Epidermal melanocyte (primary cell): ENCODE measurements at regions not wholly inside any gene's neighbourhood (a gene's known extent, or its start where the extent isn't known, plus 50 kb on each side); places are given as distances from the start of the nearest gene placed in this dataset.
"Not testable (repeated sequence)": the region's sequence is repeated elsewhere in the genome, so short reads cannot be mapped to it uniquely, and the experiment has no call there.

Source experiments
- DNase-seq: peaks from one replicate; pipeline ENCODE4 v3.0.0; 2011; ENCODE audit warnings: low spot score; ENCODE audit not compliant: insufficient read length

GRCh38 chr3:102034639-102035451 is 185.5 kb downstream of the NFKBIZ start:
- DNase-seq = no peak

- DNase-seq = no peak
Measured at GRCh38 chr3:102036017-102036416, 186.7 kb downstream of the NFKBIZ start.

- DNase-seq = no peak
Measured at GRCh38 chr3:102036472-102036871, 187.2 kb downstream of the NFKBIZ start.

- DNase-seq = no peak
Measured at GRCh38 chr3:102037209-102037608, 187.9 kb downstream of the NFKBIZ start.

GRCh38 chr3:102037791-102038190 is 188.5 kb downstream of the NFKBIZ start:
- DNase-seq = no peak

GRCh38 chr3:102038477-102039142 is 189.3 kb downstream of the NFKBIZ start:
- no peak for DNase-seq

- DNase-seq = not testable (repeated sequence)
Measured at GRCh38 chr3:102040144-102040543, 190.8 kb downstream of the NFKBIZ start.

- no peak for DNase-seq
Measured at GRCh38 chr3:102053375-102053989, 204.2 kb downstream of the NFKBIZ start.

GRCh38 chr3:102054543-102055080 is 205.3 kb downstream of the NFKBIZ start:
- DNase-seq = no peak

GRCh38 chr3:102057781-102058421 is 208.6 kb downstream of the NFKBIZ start:
- DNase-seq = no peak

- DNase-seq = no peak
Measured at GRCh38 chr3:102059145-102059943, 210.0 kb downstream of the NFKBIZ start.

GRCh38 chr3:102060814-102061213 is 211.5 kb downstream of the NFKBIZ start:
- no peak for DNase-seq

GRCh38 chr3:102063572-102063971 is 214.3 kb downstream of the NFKBIZ start:
- no peak for DNase-seq

GRCh38 chr3:102066470-102066869 is 217.2 kb downstream of the NFKBIZ start:
- DNase-seq = no peak

- DNase-seq = no peak
Measured at GRCh38 chr3:102068327-102068726, 219.0 kb downstream of the NFKBIZ start.

- no peak for DNase-seq
Measured at GRCh38 chr3:102068736-102069135, 219.4 kb downstream of the NFKBIZ start.

GRCh38 chr3:102069211-102069662 is 219.9 kb downstream of the NFKBIZ start:
- no peak for DNase-seq

- no peak for DNase-seq
Measured at GRCh38 chr3:102074946-102075345, 225.6 kb downstream of the NFKBIZ start.

- DNase-seq = no peak
Measured at GRCh38 chr3:102078401-102078800, 229.1 kb downstream of the NFKBIZ start.
